ENCODE measurements at regions not wholly inside any gene's neighbourhood (a gene's known extent, or its start where the extent isn't known, plus 50 kb on each side); places are given as distances from the start of the nearest gene placed in this dataset.

DNA sequence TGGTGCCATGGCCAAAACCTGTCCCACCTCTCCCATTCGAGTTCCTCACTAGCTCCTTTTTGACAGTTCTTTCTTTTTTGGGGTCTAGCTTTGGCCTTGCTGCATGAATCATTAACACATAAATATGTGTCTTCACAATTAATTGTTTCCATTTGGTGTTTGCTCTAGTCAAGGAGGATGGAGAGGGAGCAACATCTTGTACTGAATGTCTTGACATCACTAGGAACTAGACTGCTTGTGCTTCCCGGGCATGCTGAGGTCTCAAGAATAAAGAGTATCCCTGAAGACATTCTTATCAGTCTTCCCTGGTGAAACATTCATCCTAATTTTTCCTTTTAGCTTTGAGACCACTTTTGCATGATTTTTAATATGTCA is 77.0 kb upstream of the ESR1 start (continued):
- TF ChIP-seq YY1 (IDR thresholded peaks at IDR 0.05; ENCODE audit: low read depth): no peak

DNA sequence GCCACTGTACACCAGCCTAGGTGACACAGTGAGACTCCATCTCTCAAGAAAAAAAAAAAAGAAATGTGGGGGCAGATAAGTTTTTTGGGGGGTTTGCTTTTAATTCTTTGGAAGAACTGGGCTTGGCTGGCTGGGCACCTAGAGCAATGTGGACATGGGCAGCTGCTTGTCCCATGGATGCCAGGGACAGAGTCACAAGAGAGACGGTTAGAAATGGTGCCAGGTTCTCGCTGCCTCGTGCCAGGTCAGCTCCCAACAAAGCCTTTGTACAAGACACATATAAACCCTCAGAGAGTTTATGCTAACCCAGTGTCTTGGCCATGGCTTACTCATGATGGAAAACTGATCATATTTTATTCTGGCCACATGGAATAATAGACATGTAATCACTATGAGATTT is 76.2 kb upstream of the ESR1 start:
- Histone ChIP-seq H3K79me2 (ENCODE audit: insufficient read depth) (no peaks in the 10 kb centered on the region), H3F3A (replicated peaks; ENCODE audit: insufficient read depth) (no peaks in the 10 kb centered on the region), H3K9ac (no peak overlapping the region), H3K27ac (ENCODE audit: low read depth in 2 of 2, low read length in 1 of 2) (no peak overlapping the region), H2AFZ (ENCODE audit: low read depth) (no peak overlapping the region), H3K36me3 (replicated peaks in 1 of 2; ENCODE audit: control insufficient read depth in 1 of 2, insufficient read depth in 2 of 2, low read length in 1 of 2) (no peaks in the 10 kb centered on the region), H3K4me3 (ENCODE audit: low read depth in 2 of 2, low read length in 1 of 2) (no peak overlapping the region), H3K4me2 (no peak overlapping the region), H3K4me1 (ENCODE audit: control insufficient read depth in 1 of 2, insufficient read depth in 2 of 2, low read depth in 1 of 2, low read length in 1 of 2) (no peaks in the 10 kb centered on the region), H3K9me2 (no peaks in the 10 kb centered on the region), H3K27me3 (ENCODE audit: insufficient read depth) (no peaks in the 10 kb centered on the region), H4K20me1 (ENCODE audit: insufficient read depth) (no peaks in the 10 kb centered on the region), H3K9me3 (no peaks in the 10 kb centered on the region)
- no peak for DNase-seq
- CTCF ChIA-PET: no interaction called here
- TF ChIP-seq, protein P1, sequence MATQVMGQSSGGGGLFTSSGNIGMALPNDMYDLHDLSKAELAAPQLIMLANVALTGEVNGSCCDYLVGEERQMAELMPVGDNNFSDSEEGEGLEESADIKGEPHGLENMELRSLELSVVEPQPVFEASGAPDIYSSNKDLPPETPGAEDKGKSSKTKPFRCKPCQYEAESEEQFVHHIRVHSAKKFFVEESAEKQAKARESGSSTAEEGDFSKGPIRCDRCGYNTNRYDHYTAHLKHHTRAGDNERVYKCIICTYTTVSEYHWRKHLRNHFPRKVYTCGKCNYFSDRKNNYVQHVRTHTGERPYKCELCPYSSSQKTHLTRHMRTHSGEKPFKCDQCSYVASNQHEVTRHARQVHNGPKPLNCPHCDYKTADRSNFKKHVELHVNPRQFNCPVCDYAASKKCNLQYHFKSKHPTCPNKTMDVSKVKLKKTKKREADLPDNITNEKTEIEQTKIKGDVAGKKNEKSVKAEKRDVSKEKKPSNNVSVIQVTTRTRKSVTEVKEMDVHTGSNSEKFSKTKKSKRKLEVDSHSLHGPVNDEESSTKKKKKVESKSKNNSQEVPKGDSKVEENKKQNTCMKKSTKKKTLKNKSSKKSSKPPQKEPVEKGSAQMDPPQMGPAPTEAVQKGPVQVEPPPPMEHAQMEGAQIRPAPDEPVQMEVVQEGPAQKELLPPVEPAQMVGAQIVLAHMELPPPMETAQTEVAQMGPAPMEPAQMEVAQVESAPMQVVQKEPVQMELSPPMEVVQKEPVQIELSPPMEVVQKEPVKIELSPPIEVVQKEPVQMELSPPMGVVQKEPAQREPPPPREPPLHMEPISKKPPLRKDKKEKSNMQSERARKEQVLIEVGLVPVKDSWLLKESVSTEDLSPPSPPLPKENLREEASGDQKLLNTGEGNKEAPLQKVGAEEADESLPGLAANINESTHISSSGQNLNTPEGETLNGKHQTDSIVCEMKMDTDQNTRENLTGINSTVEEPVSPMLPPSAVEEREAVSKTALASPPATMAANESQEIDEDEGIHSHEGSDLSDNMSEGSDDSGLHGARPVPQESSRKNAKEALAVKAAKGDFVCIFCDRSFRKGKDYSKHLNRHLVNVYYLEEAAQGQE (IDR thresholded peaks at IDR 0.05; ENCODE audit: low read depth, low read length): no peak
- TF ChIP-seq FOSL2 (IDR thresholded peaks at IDR 0.05; ENCODE audit: borderline replicate concordance, low read depth): no peak
- no peak for TF ChIP-seq TCF12 (IDR thresholded peaks at IDR 0.05)
- TF ChIP-seq, protein P2, sequence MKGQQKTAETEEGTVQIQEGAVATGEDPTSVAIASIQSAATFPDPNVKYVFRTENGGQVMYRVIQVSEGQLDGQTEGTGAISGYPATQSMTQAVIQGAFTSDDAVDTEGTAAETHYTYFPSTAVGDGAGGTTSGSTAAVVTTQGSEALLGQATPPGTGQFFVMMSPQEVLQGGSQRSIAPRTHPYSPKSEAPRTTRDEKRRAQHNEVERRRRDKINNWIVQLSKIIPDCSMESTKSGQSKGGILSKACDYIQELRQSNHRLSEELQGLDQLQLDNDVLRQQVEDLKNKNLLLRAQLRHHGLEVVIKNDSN (IDR thresholded peaks at IDR 0.05; ENCODE audit: borderline replicate concordance, low read depth): no peak
- no peak for TF ChIP-seq FOXM1 (IDR thresholded peaks at IDR 0.05; ENCODE audit: low read depth)
- TF ChIP-seq GABPA (IDR thresholded peaks at IDR 0.05; ENCODE audit: low read depth): no peak
- TF ChIP-seq, protein P3, sequence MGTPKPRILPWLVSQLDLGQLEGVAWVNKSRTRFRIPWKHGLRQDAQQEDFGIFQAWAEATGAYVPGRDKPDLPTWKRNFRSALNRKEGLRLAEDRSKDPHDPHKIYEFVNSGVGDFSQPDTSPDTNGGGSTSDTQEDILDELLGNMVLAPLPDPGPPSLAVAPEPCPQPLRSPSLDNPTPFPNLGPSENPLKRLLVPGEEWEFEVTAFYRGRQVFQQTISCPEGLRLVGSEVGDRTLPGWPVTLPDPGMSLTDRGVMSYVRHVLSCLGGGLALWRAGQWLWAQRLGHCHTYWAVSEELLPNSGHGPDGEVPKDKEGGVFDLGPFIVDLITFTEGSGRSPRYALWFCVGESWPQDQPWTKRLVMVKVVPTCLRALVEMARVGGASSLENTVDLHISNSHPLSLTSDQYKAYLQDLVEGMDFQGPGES (IDR thresholded peaks at IDR 0.05; ENCODE audit: low read depth, low read length): no peak
- TF ChIP-seq, protein P4, sequence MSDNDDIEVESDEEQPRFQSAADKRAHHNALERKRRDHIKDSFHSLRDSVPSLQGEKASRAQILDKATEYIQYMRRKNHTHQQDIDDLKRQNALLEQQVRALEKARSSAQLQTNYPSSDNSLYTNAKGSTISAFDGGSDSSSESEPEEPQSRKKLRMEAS (IDR thresholded peaks at IDR 0.05; ENCODE audit: low read depth): no peak
- TF ChIP-seq, protein P5, sequence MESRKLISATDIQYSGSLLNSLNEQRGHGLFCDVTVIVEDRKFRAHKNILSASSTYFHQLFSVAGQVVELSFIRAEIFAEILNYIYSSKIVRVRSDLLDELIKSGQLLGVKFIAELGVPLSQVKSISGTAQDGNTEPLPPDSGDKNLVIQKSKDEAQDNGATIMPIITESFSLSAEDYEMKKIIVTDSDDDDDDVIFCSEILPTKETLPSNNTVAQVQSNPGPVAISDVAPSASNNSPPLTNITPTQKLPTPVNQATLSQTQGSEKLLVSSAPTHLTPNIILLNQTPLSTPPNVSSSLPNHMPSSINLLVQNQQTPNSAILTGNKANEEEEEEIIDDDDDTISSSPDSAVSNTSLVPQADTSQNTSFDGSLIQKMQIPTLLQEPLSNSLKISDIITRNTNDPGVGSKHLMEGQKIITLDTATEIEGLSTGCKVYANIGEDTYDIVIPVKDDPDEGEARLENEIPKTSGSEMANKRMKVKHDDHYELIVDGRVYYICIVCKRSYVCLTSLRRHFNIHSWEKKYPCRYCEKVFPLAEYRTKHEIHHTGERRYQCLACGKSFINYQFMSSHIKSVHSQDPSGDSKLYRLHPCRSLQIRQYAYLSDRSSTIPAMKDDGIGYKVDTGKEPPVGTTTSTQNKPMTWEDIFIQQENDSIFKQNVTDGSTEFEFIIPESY (IDR thresholded peaks at IDR 0.05; ENCODE audit: borderline replicate concordance, low read depth): no peak
- TF ChIP-seq SMC3 (IDR thresholded peaks at IDR 0.05; ENCODE audit: low read depth, low read length): no peak
- TF ChIP-seq TAF1 (IDR thresholded peaks at IDR 0.05; ENCODE audit: borderline replicate concordance, low read depth, low read length): no peak
- TF ChIP-seq RAD21 (IDR thresholded peaks at IDR 0.05; ENCODE audit: low read length): no peak
- TF ChIP-seq ELF1 (IDR thresholded peaks at IDR 0.05): no peak
- TF ChIP-seq NFIC (IDR thresholded peaks at IDR 0.05; ENCODE audit: borderline replicate concordance): no peak
- POLR2A ChIA-PET: no interaction called here
- 4% methylated on average over 3 of the region's 3 CpGs for WGBS (ENCODE audit: low lambda C conversion rate)
